ENCODE measurements at regions not wholly inside any gene's neighbourhood (a gene's known extent, or its start where the extent isn't known, plus 50 kb on each side); places are given as distances from the start of the nearest gene placed in this dataset.
A peak's percentile ranks its signal among the peaks of the same experiment; 100 is the strongest.

- no peaks in the 10 kb centered on the region for H3K79me2 ChIP-seq (ENCODE audit: insufficient read depth)
- no peak overlapping the region for H3K4me3 ChIP-seq (ENCODE audit: low read depth in 2 of 2, low read length in 1 of 2)
- no peaks in the 10 kb centered on the region for H3F3A ChIP-seq (replicated peaks; ENCODE audit: insufficient read depth)
- no peak overlapping the region for H3K9ac ChIP-seq
- H4K20me1 ChIP-seq (ENCODE audit: insufficient read depth), result no peaks in the 10 kb centered on the region
- H3K4me2 ChIP-seq, result no peak overlapping the region
- no peaks in the 10 kb centered on the region for H3K36me3 ChIP-seq (replicated peaks in 1 of 2; ENCODE audit: control insufficient read depth in 1 of 2, insufficient read depth in 2 of 2, low read length in 1 of 2)
- no peaks in the 10 kb centered on the region for H3K27me3 ChIP-seq (ENCODE audit: insufficient read depth)
- H2AFZ ChIP-seq (ENCODE audit: low read depth), result no peak overlapping the region
- H3K9me2 ChIP-seq, result no peaks in the 10 kb centered on the region
- WGBS (ENCODE audit: low lambda C conversion rate), result 88% methylated on average over 6 of the region's 6 CpGs
- peaks cover 0 to 19% of the 10 kb centered on the region in 2 experiments; a peak in 2 of 4 replicates for H3K4me1 ChIP-seq (ENCODE audit: control insufficient read depth in 1 of 2, insufficient read depth in 2 of 2, low read depth in 1 of 2, low read length in 1 of 2)
- ChIA-PET CTCF (interaction anchor here (0.6 to 1.2 kb wide), 3 partner anchors 67 to 457 kb away, joined by 3 read pairs; no protein-coding TSS in a partner anchor), POLR2A (no interaction called here)
- TF ChIP-seq ZBTB33 (IDR thresholded peaks at IDR 0.05; ENCODE audit: borderline replicate concordance, low read depth) (no peak), SIN3A (IDR thresholded peaks at IDR 0.05; ENCODE audit: borderline replicate concordance, low read depth, low read length) (no peak), REST (IDR thresholded peaks at IDR 0.05; ENCODE audit: low read depth, low read length) (no peak), TCF12 (IDR thresholded peaks at IDR 0.05) (no peak), MXI1 (IDR thresholded peaks at IDR 0.05; ENCODE audit: low read depth, low read length) (no peak), POLR2AphosphoS5 (IDR thresholded peaks at IDR 0.05; ENCODE audit: low read depth, low read length) (no peak), GABPA (IDR thresholded peaks at IDR 0.05; ENCODE audit: low read depth) (no peak), CTCF (IDR thresholded peaks at IDR 0.05) (no peak), SMC3 (IDR thresholded peaks at IDR 0.05; ENCODE audit: low read depth, low read length) (no peak), IRF3 (IDR thresholded peaks at IDR 0.05; ENCODE audit: low read depth, low read length) (no peak), USF1 (IDR thresholded peaks at IDR 0.05; ENCODE audit: borderline replicate concordance, low read depth) (no peak), USF2 (IDR thresholded peaks at IDR 0.05; ENCODE audit: borderline replicate concordance, low read depth, low read length) (no peak), YY1 (IDR thresholded peaks at IDR 0.05; ENCODE audit: low read depth) (no peak), FOSL2 (IDR thresholded peaks at IDR 0.05; ENCODE audit: borderline replicate concordance, low read depth) (no peak), ELF1 (IDR thresholded peaks at IDR 0.05) (no peak), FOXJ3 (CRISPR knock-in tag; IDR thresholded peaks at IDR 0.05) (no peak), JUND (IDR thresholded peaks at IDR 0.05) (no peak)
- peak overlapping the region in 1 of 2 experiments; percentile 90; a peak in 2 of 4 replicates for H3K27ac ChIP-seq (ENCODE audit: low read depth in 2 of 2, low read length in 1 of 2)
- no peaks in the 10 kb centered on the region for H3K9me3 ChIP-seq
- no peak for DNase-seq
Observed at GRCh38 chr11:13111813-13112130, 102.7 kb downstream of the RASSF10 start.

All from SK-N-SH (cell line).